GM18517 (cell line): ENCODE measurements at regions not wholly inside any gene's neighbourhood (a gene's known extent, or its start where the extent isn't known, plus 50 kb on each side); places are given as distances from the start of the nearest gene placed in this dataset.
"Not testable (repeated sequence)": the region's sequence is repeated elsewhere in the genome, so short reads cannot be mapped to it uniquely, and the experiment has no call there.

ENCODE experiments used
- ATAC-seq: cut with Tn5 transposase; IDR thresholded peaks from one replicate; pipeline ENCODE4 v1.9.1; 2021; ENCODE audit warnings: mild to moderate bottlenecking, moderate library complexity; ENCODE audit not compliant: unreplicated experiment

GRCh38 chr1:214715126-214715525 lies 112.1 kb downstream of the CENPF start:
- ATAC-seq = no peak

- ATAC-seq = no peak
Measured at GRCh38 chr1:214717351-214717750, 114.4 kb downstream of the CENPF start.

GRCh38 chr1:214718724-214719123 lies 115.7 kb downstream of the CENPF start:
- no peak for ATAC-seq

GRCh38 chr1:214719207-214719606 lies 116.2 kb downstream of the CENPF start:
- ATAC-seq = no peak

- no peak for ATAC-seq
Measured at GRCh38 chr1:214720561-214720960, 117.6 kb downstream of the CENPF start.

GRCh38 chr1:214727274-214727673 lies 124.3 kb downstream of the CENPF start:
- no peak for ATAC-seq

- ATAC-seq = no peak
Measured at GRCh38 chr1:214739621-214740238, 136.7 kb downstream of the CENPF start.

GRCh38 chr1:214740471-214740870 lies 137.5 kb downstream of the CENPF start:
- no peak for ATAC-seq

- no peak for ATAC-seq
Measured at GRCh38 chr1:214747050-214747635, 144.1 kb downstream of the CENPF start.

- no peak for ATAC-seq
Measured at GRCh38 chr1:214753236-214753852, 150.3 kb downstream of the CENPF start.

GRCh38 chr1:214761030-214761429 lies 158.0 kb downstream of the CENPF start:
- ATAC-seq = no peak

- no peak for ATAC-seq
Measured at GRCh38 chr1:214762902-214763301, 159.9 kb downstream of the CENPF start.

GRCh38 chr1:214764502-214764901 lies 161.5 kb downstream of the CENPF start:
- no peak for ATAC-seq

GRCh38 chr1:214767221-214767620 lies 164.2 kb downstream of the CENPF start:
- ATAC-seq = no peak

GRCh38 chr1:214769666-214770065 lies 166.7 kb downstream of the CENPF start:
- not testable (repeated sequence) for ATAC-seq

GRCh38 chr1:214777364-214777763 lies 174.4 kb downstream of the CENPF start:
- ATAC-seq = no peak

- no peak for ATAC-seq
Measured at GRCh38 chr1:214791961-214792360, 189.0 kb downstream of the CENPF start.

- ATAC-seq = no peak
Measured at GRCh38 chr1:214792527-214793186, 189.7 kb downstream of the CENPF start.

- ATAC-seq = no peak
Measured at GRCh38 chr1:214793708-214794107, 190.7 kb downstream of the CENPF start.

GRCh38 chr1:214801191-214801590 lies 198.2 kb downstream of the CENPF start:
- ATAC-seq = no peak

- no peak for ATAC-seq
Measured at GRCh38 chr1:214808845-214809460, 206.0 kb downstream of the CENPF start.

- ATAC-seq = no peak
Measured at GRCh38 chr1:214816603-214817002, 213.6 kb downstream of the CENPF start.
